GM13977 (cell line): ENCODE measurements at regions not wholly inside any gene's neighbourhood (a gene's known extent, or its start where the extent isn't known, plus 50 kb on each side); places are given as distances from the start of the nearest gene placed in this dataset.

Experiments
- DNase-seq: peaks from one replicate; pipeline ENCODE4 v3.0.0; 2012; ENCODE audit warnings: low spot score
- CTCF ChIP-seq: IDR thresholded peaks from 2 replicates; pipeline ENCODE4 v1.5.1; 2012; ENCODE audit warnings: mild to moderate bottlenecking, control low read depth; ENCODE audit not compliant: insufficient read depth; ENCODE audit errors: extremely low read depth, missing control alignments
- in situ Hi-C: fragments of 300-500 bp; cut with MboI; formaldehyde crosslinking; loops from one replicate; pipeline ENCODE4 v1.12.0; 2022; ENCODE audit warnings: low sequenced_read_pairs, low pct_unique_long_range_greater_than_20kb, mixed read lengths, inconsistent platforms; ENCODE audit not compliant: unreplicated experiment

- in situ Hi-C loops, result no loop called here
- TF ChIP-seq CTCF, result no peak
- DNase-seq, result no peak
Measured at GRCh38 chr15:98174841-98175240, 214.3 kb downstream of the ARRDC4 start.

GRCh38 chr15:98177966-98178592, 217.6 kb downstream of the ARRDC4 start:
- in situ Hi-C loops, result no loop called here
- DNase-seq, result peak; percentile 11
- TF ChIP-seq CTCF, result no peak

GRCh38 chr15:98178861-98179260, 218.4 kb downstream of the ARRDC4 start:
- in situ Hi-C loops, result no loop called here
- no peak for DNase-seq
- no peak for TF ChIP-seq CTCF

GRCh38 chr15:98187549-98187948, 227.0 kb downstream of the ARRDC4 start:
- no peak for DNase-seq
- in situ Hi-C loops, result no loop called here
- TF ChIP-seq CTCF, result no peak

- in situ Hi-C loops, result no loop called here
- DNase-seq, result no peak
- no peak for TF ChIP-seq CTCF
Measured at GRCh38 chr15:98190914-98191313, 230.4 kb downstream of the ARRDC4 start.

- no peak for DNase-seq
- in situ Hi-C loops, result no loop called here
Measured at GRCh38 chr15:98195796-98196195, 235.3 kb downstream of the ARRDC4 start.

More at GRCh38 chr15:98195796-98196195, 235.3 kb downstream of the ARRDC4 start:
- no peak for TF ChIP-seq CTCF
